Ishikawa (cell line): ENCODE measurements at regions not wholly inside any gene's neighbourhood (a gene's known extent, or its start where the extent isn't known, plus 50 kb on each side); places are given as distances from the start of the nearest gene placed in this dataset.

Experiments
- CEBPB ChIP-seq: IDR thresholded peaks from 2 replicates; pipeline ENCODE4 v1.6.1; 2012
- CREB1 ChIP-seq: IDR thresholded peaks from 2 replicates; pipeline ENCODE4 v1.6.1; 2012; ENCODE audit warnings: low read depth
- EGR1 ChIP-seq: IDR thresholded peaks from 2 replicates; pipeline ENCODE4 v1.6.1; 2012
- EP300 ChIP-seq: IDR thresholded peaks from 2 replicates; pipeline ENCODE4 v1.6.1; 2012; ENCODE audit warnings: borderline replicate concordance
- FOXM1 ChIP-seq: IDR thresholded peaks from 2 replicates; pipeline ENCODE4 v1.6.1; 2012; ENCODE audit warnings: low read depth, borderline replicate concordance
- NFIC ChIP-seq: IDR thresholded peaks from 2 replicates; pipeline ENCODE4 v1.6.1; 2012
- RAD21 ChIP-seq: IDR thresholded peaks from 2 replicates; pipeline ENCODE4 v1.6.1; 2012; ENCODE audit warnings: low read depth
- TAF1 ChIP-seq: IDR thresholded peaks from 2 replicates; pipeline ENCODE4 v1.6.1; 2012; ENCODE audit warnings: low read depth, mild to moderate bottlenecking
- TCF12 ChIP-seq: IDR thresholded peaks from 2 replicates; pipeline ENCODE4 v1.6.1; 2012; ENCODE audit warnings: low read depth
- TEAD4 ChIP-seq: IDR thresholded peaks from 2 replicates; pipeline ENCODE4 v1.6.1; 2012
- YY1 ChIP-seq: IDR thresholded peaks from 2 replicates; pipeline ENCODE4 v1.6.1; 2012; ENCODE audit warnings: low read depth
- ZBTB7A ChIP-seq: IDR thresholded peaks from 2 replicates; pipeline ENCODE4 v1.6.1; 2012; ENCODE audit warnings: low read depth
- TF ChIP-seq, protein P1 (sequence below): IDR thresholded peaks from 2 replicates; pipeline ENCODE4 v1.6.1; 2012
- TF ChIP-seq, protein P2 (sequence below): IDR thresholded peaks from 2 replicates; pipeline ENCODE4 v1.6.1; 2012
- TF ChIP-seq, protein P3 (sequence below): IDR thresholded peaks from 2 replicates; pipeline ENCODE4 v1.6.1; 2012; ENCODE audit warnings: low read depth, mild to moderate bottlenecking

DNA sequence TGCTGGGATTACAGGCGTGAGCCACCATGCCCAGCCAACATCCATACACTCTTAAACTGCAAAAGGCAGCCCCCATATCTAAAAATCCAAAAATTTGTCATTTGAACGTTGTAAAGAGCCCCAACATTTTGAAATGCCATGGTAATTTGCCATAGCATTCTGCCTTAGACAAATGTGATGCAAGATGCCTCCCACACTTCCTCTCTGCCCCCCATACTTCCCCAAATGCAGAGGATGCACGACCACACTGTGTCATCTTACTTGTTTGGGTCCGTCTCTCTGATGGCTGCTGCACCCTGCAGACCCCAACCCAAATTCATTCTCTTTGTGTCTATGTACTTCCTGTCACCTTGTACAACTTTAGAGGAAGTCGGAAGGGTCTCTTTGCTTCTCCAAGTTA lies 1125.6 kb upstream of the AUTS2 start:
- TF ChIP-seq EP300 (no peak), RAD21 (no peak), TAF1 (no peak), NFIC (no peak), YY1 (no peak), EGR1 (no peak), CREB1 (no peak)
- TF ChIP-seq, protein P1, sequence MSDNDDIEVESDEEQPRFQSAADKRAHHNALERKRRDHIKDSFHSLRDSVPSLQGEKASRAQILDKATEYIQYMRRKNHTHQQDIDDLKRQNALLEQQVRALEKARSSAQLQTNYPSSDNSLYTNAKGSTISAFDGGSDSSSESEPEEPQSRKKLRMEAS, result no peak
- TF ChIP-seq, protein P2, sequence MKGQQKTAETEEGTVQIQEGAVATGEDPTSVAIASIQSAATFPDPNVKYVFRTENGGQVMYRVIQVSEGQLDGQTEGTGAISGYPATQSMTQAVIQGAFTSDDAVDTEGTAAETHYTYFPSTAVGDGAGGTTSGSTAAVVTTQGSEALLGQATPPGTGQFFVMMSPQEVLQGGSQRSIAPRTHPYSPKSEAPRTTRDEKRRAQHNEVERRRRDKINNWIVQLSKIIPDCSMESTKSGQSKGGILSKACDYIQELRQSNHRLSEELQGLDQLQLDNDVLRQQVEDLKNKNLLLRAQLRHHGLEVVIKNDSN, result no peak

DNA sequence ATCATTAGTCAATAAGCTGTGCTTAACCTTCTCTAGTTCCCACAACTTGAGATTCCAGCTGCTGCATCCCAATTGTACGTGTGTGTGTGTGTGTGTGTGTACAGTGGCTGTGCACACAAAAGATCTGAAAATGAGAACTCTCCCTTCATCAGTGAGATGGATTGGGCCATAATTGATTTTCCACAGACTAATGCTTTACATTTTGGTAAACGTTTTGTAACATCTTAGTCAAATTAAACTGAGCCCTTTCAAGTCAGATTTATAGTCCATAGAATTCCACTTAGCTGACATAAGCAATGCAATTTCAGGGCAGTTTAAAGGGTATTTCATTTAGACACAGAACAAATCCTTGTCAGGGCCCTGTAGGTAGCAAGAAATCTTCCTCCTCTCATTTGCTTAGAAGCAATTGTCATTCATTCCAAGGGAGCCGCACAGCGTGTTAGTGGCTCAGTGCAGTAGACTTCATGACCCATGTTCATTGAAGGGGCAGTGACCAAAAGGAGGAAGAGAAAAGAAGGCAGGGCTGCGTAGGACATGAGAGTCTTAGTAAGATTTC lies 1123.5 kb upstream of the AUTS2 start:
- TF ChIP-seq, protein P1, result no peak
- TF ChIP-seq, protein P3, sequence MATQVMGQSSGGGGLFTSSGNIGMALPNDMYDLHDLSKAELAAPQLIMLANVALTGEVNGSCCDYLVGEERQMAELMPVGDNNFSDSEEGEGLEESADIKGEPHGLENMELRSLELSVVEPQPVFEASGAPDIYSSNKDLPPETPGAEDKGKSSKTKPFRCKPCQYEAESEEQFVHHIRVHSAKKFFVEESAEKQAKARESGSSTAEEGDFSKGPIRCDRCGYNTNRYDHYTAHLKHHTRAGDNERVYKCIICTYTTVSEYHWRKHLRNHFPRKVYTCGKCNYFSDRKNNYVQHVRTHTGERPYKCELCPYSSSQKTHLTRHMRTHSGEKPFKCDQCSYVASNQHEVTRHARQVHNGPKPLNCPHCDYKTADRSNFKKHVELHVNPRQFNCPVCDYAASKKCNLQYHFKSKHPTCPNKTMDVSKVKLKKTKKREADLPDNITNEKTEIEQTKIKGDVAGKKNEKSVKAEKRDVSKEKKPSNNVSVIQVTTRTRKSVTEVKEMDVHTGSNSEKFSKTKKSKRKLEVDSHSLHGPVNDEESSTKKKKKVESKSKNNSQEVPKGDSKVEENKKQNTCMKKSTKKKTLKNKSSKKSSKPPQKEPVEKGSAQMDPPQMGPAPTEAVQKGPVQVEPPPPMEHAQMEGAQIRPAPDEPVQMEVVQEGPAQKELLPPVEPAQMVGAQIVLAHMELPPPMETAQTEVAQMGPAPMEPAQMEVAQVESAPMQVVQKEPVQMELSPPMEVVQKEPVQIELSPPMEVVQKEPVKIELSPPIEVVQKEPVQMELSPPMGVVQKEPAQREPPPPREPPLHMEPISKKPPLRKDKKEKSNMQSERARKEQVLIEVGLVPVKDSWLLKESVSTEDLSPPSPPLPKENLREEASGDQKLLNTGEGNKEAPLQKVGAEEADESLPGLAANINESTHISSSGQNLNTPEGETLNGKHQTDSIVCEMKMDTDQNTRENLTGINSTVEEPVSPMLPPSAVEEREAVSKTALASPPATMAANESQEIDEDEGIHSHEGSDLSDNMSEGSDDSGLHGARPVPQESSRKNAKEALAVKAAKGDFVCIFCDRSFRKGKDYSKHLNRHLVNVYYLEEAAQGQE, result no peak
- TF ChIP-seq TAF1, result no peak
- TF ChIP-seq RAD21, result no peak
- no peak for TF ChIP-seq EGR1
- no peak for TF ChIP-seq CEBPB
- TF ChIP-seq, protein P2, result no peak
- TF ChIP-seq NFIC, result no peak
- no peak for TF ChIP-seq CREB1
- TF ChIP-seq FOXM1, result no peak
- no peak for TF ChIP-seq TEAD4
- TF ChIP-seq YY1, result no peak
- no peak for TF ChIP-seq TCF12
- TF ChIP-seq ZBTB7A, result no peak
- no peak for TF ChIP-seq EP300

DNA sequence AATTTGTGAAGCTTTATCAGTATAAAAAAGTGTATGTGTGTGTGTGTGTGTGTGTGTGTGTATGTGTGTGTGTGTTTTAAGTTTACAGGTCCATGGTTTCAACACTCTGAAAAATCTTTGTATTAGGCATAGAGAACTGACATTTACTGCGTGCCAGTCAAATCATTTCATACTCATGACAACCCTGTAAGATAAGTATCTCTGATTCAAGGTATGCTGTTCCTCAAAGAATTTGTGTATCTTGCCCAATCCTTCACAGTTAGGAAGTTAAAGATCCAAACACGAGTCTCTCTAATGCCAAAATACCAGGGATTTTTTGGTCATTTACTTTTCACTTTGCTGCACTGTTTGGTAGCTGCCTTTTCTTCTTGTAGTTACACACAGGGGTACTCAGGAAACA lies 1121.3 kb upstream of the AUTS2 start:
- TF ChIP-seq CREB1 (no peak), TEAD4 (no peak), TCF12 (no peak), EGR1 (no peak), FOXM1 (no peak), CEBPB (no peak), NFIC (no peak), EP300 (no peak), RAD21 (no peak), ZBTB7A (no peak), TAF1 (no peak), YY1 (no peak)
- TF ChIP-seq, protein P3, result no peak
- TF ChIP-seq, protein P1, result no peak
- TF ChIP-seq, protein P2, result no peak

DNA sequence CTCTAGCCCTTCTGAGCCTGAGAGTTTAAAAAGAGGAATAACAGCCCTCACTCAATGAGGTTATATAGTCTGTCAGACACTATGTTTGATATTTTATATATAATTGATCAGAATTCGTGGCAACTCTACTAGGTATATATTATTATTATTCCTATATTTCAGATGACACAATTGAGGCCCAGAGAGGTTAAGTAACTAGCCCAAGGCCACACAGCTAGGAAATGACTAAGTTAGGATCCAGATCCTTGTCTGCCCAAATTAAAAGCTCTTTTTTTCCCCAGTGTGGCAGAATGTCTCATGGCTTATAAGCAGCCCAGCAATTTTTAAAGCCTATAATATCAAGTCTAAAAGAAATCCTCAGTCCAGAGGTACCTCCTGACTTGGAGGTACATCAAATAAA lies 1119.9 kb upstream of the AUTS2 start:
- TF ChIP-seq ZBTB7A, result no peak
- no peak for TF ChIP-seq TAF1
- TF ChIP-seq YY1, result no peak
- TF ChIP-seq RAD21, result no peak
- TF ChIP-seq, protein P1, result no peak
- no peak for TF ChIP-seq EP300

DNA sequence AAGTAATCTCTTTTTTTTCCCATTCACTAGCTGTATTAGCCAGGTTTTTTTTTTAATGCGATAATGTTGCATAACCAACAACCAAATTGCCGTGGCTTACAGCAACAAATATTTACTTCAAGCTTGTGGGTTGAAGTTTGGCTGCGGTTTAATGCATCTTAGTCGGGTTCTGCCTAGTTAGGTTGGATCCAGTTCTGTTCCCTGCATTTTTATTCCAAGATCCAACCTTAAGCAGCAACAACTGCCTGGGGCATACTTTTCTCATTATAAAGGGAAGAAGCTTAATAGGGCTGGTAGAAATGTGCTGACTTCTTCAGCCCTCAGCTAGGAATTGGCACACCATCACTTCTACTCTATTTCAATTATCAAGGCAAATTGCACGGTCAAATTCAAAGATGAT lies 1115.5 kb upstream of the AUTS2 start:
- TF ChIP-seq, protein P3, result no peak
- TF ChIP-seq TAF1 (no peak), EP300 (no peak), TEAD4 (no peak), CREB1 (no peak), EGR1 (no peak), CEBPB (no peak), NFIC (no peak), TCF12 (no peak)
- TF ChIP-seq, protein P1, result no peak
